Right lobe of liver (tissue), 4 donors: ENCODE measurements at regions not wholly inside any gene's neighbourhood (a gene's known extent, or its start where the extent isn't known, plus 50 kb on each side); places are given as distances from the start of the nearest gene placed in this dataset.

Source experiments
- CTCF ChIP-seq, 4 donors: fragments of 200-600 bp in 3 of 4; fragments of 450-650 bp in 1 of 4; IDR thresholded peaks; one replicate each; pipeline versions ENCODE4 v1.5.1 to v1.8.0; 2016 to 2022; ENCODE audit warnings: antibody characterized with exemption in 4 of 4, mild to moderate bottlenecking in 2 of 4
- POLR2A ChIP-seq: fragments of 450-650 bp; IDR thresholded peaks from one replicate; pipeline ENCODE4 v1.6.1; 2017; ENCODE audit warnings: antibody characterized with exemption, mild to moderate bottlenecking
- donor health status: DM: no; HTN: no; CAD: no.
- donor health status: DM: no; HTN: no; CAD: no.
- donor health status: DM: no; HTN: yes; CAD: no.

GRCh38 chr5:50501491-50502228, 60.6 kb upstream of the EMB start:
- TF ChIP-seq CTCF (IDR thresholded peaks at IDR 0.05) (no peak), POLR2A (no peak)
